Panc1 (cell line): ENCODE measurements at regions not wholly inside any gene's neighbourhood (a gene's known extent, or its start where the extent isn't known, plus 50 kb on each side); places are given as distances from the start of the nearest gene placed in this dataset.

Experiments
- ATAC-seq: fragments of 200-7000 bp; cut with Tn5 transposase; 2 replicates; pipeline ENCODE4 v1.9.1; 2020; ENCODE audit warnings: mild to moderate bottlenecking, moderate library complexity
- BruUV-seq: library from RNA; stranded (reverse); fragments of 400-500 nt; replicated peaks from 2 replicates; lab custom pipeline; 2021; lab: Mats Ljungman, UMichigan
- CTCF ChIA-PET: fragments of 300-600 bp; sonication (Branson Sonifier 250); formaldehyde crosslinking; loops from one replicate; lab custom pipeline; 2022; ENCODE audit warnings: antibody characterized with exemption; lab: Charles Lee
- POLR2A ChIA-PET: fragments of 300-600 bp; sonication (Branson Sonifier 250); formaldehyde crosslinking; loops from one replicate; lab custom pipeline; 2022; ENCODE audit warnings: antibody characterized with exemption; lab: Charles Lee
- DNase-seq: peaks from one replicate; pipeline ENCODE4 v3.0.0-alpha.2; 2010; ENCODE audit warnings: low read depth, low spot score
- H3K27ac ChIP-seq: 2 replicates; pipeline ENCODE4 v1.5.1; 2011; ENCODE audit warnings: mild to moderate bottlenecking, low read length, inconsistent platforms
- H3K27me3 ChIP-seq: fragments of 200-500 bp; sonication (Bioruptor generic); 2 replicates; pipeline ENCODE4 v1.6.0; 2014; ENCODE audit warnings: low read length, inconsistent platforms; ENCODE audit not compliant: control insufficient read depth, insufficient read depth
- H3K36me3 ChIP-seq: fragments of 200-500 bp; sonication (Bioruptor generic); 2 replicates; pipeline ENCODE4 v1.5.1; 2014; ENCODE audit warnings: inconsistent platforms, mild to moderate bottlenecking, low read length, moderate library complexity; ENCODE audit not compliant: control insufficient read depth, insufficient read depth
- H3K4me1 ChIP-seq: 2 replicates; pipeline ENCODE4 v1.5.1; 2011; ENCODE audit warnings: inconsistent platforms, mild to moderate bottlenecking, low read length, moderate library complexity; ENCODE audit not compliant: control insufficient read depth, insufficient read depth
- H3K4me3 ChIP-seq, 2 experiments: 2 replicates each; pipeline ENCODE4 v1.5.1; 2011 to 2012; ENCODE audit warnings: low read depth in 2 of 2, low read length in 2 of 2, mild to moderate bottlenecking in 2 of 2, inconsistent platforms in 1 of 2, moderate library complexity in 1 of 2
- H3K9me3 ChIP-seq: fragments of 200-500 bp; sonication (Bioruptor generic); 2 replicates; pipeline ENCODE4 v1.5.1; 2014; ENCODE audit warnings: low read depth, mild to moderate bottlenecking, inconsistent platforms, low read length, moderate library complexity; ENCODE audit not compliant: control insufficient read depth, insufficient read depth
- POLR2AphosphoS5 ChIP-seq: IDR thresholded peaks from 2 replicates; pipeline ENCODE4 v1.6.1; 2012; ENCODE audit warnings: mild to moderate bottlenecking, low read depth, low read length, moderate library complexity
- REST ChIP-seq, 2 experiments: IDR thresholded peaks; 2 replicates each; pipeline ENCODE4 v1.6.1; 2011 to 2012; ENCODE audit warnings: low read depth in 2 of 2, control low read depth in 1 of 2, low read length in 1 of 2, mild to moderate bottlenecking in 1 of 2, moderate library complexity in 1 of 2; ENCODE audit not compliant: insufficient read depth in 1 of 2
- SIN3A ChIP-seq: IDR thresholded peaks from 2 replicates; pipeline ENCODE4 v1.6.1; 2012; ENCODE audit warnings: low read depth, mild to moderate bottlenecking, low read length, moderate library complexity, borderline replicate concordance; ENCODE audit not compliant: insufficient read depth
- TCF7L2 ChIP-seq: IDR thresholded peaks from 2 replicates; pipeline ENCODE4 v1.6.1; 2011; ENCODE audit warnings: mild to moderate bottlenecking, low read depth, low read length, inconsistent platforms
- in situ Hi-C: cut with HindIII; loops from 2 replicates; pipeline ENCODE4 v1.10.0; 2016; ENCODE audit warnings: low sequenced_read_pairs, low pct_unique_long_range_greater_than_20kb
- intact Hi-C: fragments of 100-400 bp; cut with micrococcal nuclease; formaldehyde crosslinking; loops from one replicate; pipeline ENCODE4 v1.10.0; 2022; ENCODE audit not compliant: unreplicated experiment
- TF ChIP-seq, protein P1 (sequence below): fragments of 450-650 bp; IDR thresholded peaks from 2 replicates; pipeline ENCODE4 v1.5.1; 2017; ENCODE audit warnings: mild to moderate bottlenecking

DNA sequence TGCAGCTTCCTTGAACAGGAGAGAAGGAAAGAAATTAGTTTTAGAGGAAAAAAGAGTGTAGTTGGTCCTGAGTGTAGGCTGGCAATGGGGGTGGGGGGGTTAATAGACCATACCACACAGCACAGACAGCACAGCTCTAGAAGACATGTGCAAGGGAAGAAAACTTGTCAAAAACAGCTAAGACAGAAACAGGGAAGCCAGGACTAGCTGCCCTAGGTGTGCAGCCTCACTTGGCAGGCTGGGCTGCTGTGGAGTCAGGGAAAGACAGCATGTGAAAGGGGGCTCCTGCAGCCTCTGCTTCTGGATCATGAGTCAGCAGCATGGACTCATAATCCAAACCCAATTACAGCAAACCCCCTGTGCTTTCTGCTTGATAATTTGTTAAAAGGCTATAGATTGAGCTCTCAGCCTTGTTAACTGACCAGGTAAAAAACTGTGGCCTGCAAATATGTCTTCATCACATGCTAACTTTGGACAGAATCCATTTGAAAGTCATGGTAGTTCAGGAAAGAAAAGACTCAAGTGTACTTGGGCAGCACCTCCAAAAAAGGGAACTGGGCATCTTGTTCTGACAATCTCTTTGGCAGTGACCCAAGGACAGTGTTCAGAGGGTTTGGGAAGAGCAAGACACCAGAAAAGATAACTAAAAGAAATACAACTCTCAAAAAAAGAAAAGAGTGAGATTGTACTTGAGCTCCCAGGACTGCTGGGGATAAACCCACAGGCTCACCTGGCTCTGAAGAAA, 142.2 kb upstream of the VWC2 start:
- ChIA-PET POLR2A (no interaction called here), CTCF (no interaction called here)
- ATAC-seq: no peak
- BruUV-seq: no TSS peak
- intact Hi-C loops: no loop called here
- no peak overlapping the region for H3K4me3 ChIP-seq
- no peaks in the 10 kb centered on the region for H3K9me3 ChIP-seq
- in situ Hi-C loops: no loop called here
- H3K36me3 ChIP-seq: no peaks in the 10 kb centered on the region
- no peaks in the 10 kb centered on the region for H3K4me1 ChIP-seq
- H3K27me3 ChIP-seq: no peaks in the 10 kb centered on the region
- H3K27ac ChIP-seq: no peak overlapping the region
- no peak for DNase-seq
- no peak for TF ChIP-seq TCF7L2

DNA sequence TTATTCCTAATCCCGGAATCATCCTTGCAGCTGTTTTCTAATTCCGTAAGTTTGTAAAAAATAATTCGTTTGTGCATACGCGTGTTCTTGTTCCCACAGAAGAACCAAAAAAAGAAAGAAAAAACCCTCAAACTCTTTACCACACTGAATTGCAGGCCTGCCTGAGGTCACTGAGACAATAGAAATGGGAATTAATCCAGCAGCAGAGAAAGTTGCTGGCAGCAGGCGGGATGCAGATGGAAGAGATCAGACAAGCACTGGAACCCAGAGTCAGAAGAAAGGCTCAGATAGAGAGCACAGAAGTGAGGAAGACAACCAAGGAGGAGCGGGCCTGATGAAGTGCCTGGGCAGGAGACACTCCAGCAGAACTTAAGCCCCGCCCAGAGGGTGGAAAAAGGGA, 141.5 kb upstream of the VWC2 start:
- POLR2A ChIA-PET: no interaction called here
- no peaks in the 10 kb centered on the region for H3K27me3 ChIP-seq
- in situ Hi-C loops (no loop called here), intact Hi-C loops (no loop called here)
- no peak overlapping the region for H3K4me3 ChIP-seq
- BruUV-seq: no TSS peak
- H3K4me1 ChIP-seq: no peaks in the 10 kb centered on the region
- H3K36me3 ChIP-seq: no peaks in the 10 kb centered on the region
- H3K9me3 ChIP-seq: no peaks in the 10 kb centered on the region
- no peak overlapping the region for H3K27ac ChIP-seq
- DNase-seq: no peak
- CTCF ChIA-PET: no interaction called here
- no peak for TF ChIP-seq TCF7L2
- no peak for TF ChIP-seq SIN3A
- no peak for TF ChIP-seq REST (IDR thresholded peaks at IDR 0.05; ENCODE audit: insufficient read depth in 1 of 2, low read depth in 2 of 2, low read length in 1 of 2)
- ATAC-seq: no peak

DNA sequence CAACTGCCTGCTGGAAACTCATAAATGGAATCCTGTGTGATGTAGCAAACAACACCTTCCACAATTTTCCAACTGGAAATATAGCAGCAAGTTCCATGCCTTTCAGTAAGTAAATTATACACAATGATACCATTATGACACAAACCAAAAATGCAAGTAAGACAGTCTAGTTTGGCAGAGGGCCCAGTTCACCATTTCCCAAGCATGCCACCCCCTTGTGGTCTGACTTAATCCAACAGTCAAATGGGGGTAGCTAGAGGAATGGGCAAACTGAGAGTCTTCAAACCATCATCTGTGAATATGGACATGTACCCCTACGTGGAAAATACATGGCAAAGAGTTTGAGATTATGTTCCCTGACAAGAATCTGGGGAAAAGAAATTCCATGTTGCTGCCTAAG, 137.6 kb upstream of the VWC2 start:
- no peaks in the 10 kb centered on the region for H3K27me3 ChIP-seq
- CTCF ChIA-PET: interaction anchor here (0.7 kb wide), 1 partner anchor 1149 kb away, joined by 3 read pairs; no protein-coding TSS in a partner anchor

More for the DNA sequence above, 137.6 kb upstream of the VWC2 start:
- intact Hi-C loops: no loop called here
- Histone ChIP-seq H3K4me3 (no peak overlapping the region), H3K36me3 (no peaks in the 10 kb centered on the region), H3K27ac (no peak overlapping the region), H3K9me3 (no peaks in the 10 kb centered on the region), H3K4me1 (no peaks in the 10 kb centered on the region)
- POLR2A ChIA-PET: interaction anchor here (0.7 kb wide), 1 partner anchor 485 kb away, joined by 3 read pairs; no protein-coding TSS in a partner anchor
- DNase-seq (no peak), ATAC-seq (no peak)
- BruUV-seq: no TSS peak
- TF ChIP-seq, protein P1, sequence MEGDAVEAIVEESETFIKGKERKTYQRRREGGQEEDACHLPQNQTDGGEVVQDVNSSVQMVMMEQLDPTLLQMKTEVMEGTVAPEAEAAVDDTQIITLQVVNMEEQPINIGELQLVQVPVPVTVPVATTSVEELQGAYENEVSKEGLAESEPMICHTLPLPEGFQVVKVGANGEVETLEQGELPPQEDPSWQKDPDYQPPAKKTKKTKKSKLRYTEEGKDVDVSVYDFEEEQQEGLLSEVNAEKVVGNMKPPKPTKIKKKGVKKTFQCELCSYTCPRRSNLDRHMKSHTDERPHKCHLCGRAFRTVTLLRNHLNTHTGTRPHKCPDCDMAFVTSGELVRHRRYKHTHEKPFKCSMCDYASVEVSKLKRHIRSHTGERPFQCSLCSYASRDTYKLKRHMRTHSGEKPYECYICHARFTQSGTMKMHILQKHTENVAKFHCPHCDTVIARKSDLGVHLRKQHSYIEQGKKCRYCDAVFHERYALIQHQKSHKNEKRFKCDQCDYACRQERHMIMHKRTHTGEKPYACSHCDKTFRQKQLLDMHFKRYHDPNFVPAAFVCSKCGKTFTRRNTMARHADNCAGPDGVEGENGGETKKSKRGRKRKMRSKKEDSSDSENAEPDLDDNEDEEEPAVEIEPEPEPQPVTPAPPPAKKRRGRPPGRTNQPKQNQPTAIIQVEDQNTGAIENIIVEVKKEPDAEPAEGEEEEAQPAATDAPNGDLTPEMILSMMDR: no peak
- TF ChIP-seq REST (IDR thresholded peaks at IDR 0.05; ENCODE audit: insufficient read depth in 1 of 2, low read depth in 2 of 2, low read length in 1 of 2): no peak
- no peak for TF ChIP-seq SIN3A
- TF ChIP-seq POLR2AphosphoS5: no peak
- TF ChIP-seq TCF7L2: no peak
- in situ Hi-C loops: no loop called here
